Activated naive CD8-positive, alpha-beta T cell treated with anti-CD3 and anti-CD28 coated beads, Interleukin-2, amount 10 ng/mL, durations not matched to agents 7 days and 5 days (primary cell): ENCODE measurements at regions not wholly inside any gene's neighbourhood (a gene's known extent, or its start where the extent isn't known, plus 50 kb on each side); places are given as distances from the start of the nearest gene placed in this dataset.
"Not testable (repeated sequence)": the region's sequence is repeated elsewhere in the genome, so short reads cannot be mapped to it uniquely, and the experiment has no call there.

ENCODE experiments used
- ATAC-seq: fragments of 150-1000 bp; cut with Tn5 transposase; one replicate; pipeline ENCODE4 v1.10.0; 2021; ENCODE audit warnings: low read depth, moderate library complexity
- POLR2A ChIA-PET: fragments of 350-600 bp; sonication (Branson Sonifier 250); formaldehyde crosslinking; loops from one replicate; lab custom pipeline; 2021; ENCODE audit warnings: antibody characterized with exemption; lab: Charles Lee
- DNase-seq: peaks from one replicate; pipeline ENCODE4 v3.0.0; 2021
- H3K27ac Mint-ChIP-seq: one replicate; pipeline ENCODE4 v1.8.0; 2022; ENCODE audit warnings: mild to moderate bottlenecking, mixed read lengths
- H3K27me3 Mint-ChIP-seq: one replicate; pipeline ENCODE4 v1.8.0; 2022; ENCODE audit warnings: mild to moderate bottlenecking, moderate library complexity, mixed read lengths
- H3K36me3 Mint-ChIP-seq: one replicate; pipeline ENCODE4 v1.8.0; 2021; ENCODE audit warnings: mild to moderate bottlenecking, mixed read lengths
- H3K4me1 Mint-ChIP-seq: one replicate; pipeline ENCODE4 v1.8.0; 2021; ENCODE audit warnings: mixed read lengths
- H3K4me3 Mint-ChIP-seq: one replicate; pipeline ENCODE4 v1.8.0; 2022; ENCODE audit warnings: mild to moderate bottlenecking, moderate library complexity, mixed read lengths
- H3K9me3 Mint-ChIP-seq: one replicate; pipeline ENCODE4 v1.8.0; 2021; ENCODE audit warnings: mixed read lengths

DNA sequence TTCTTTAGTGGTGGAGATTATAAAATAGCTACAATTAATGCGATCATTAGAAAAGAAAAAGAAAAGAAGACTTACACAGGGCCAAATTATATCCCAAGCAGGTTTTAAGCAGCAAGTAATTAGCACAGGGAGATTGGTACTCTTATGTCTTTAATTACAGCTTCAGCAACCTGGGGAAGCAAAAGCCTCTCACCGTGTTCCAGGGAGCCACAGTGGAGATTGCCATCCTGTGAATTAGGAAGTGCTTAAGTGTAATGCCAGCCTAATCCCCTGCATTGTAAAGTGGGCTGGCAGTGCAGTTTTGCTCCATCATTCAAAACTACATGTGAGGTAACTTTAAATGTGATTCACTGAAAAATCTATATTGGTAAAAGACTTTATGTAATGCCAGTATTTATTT, 533.5 kb upstream of the COBL start:
- no peaks in the 10 kb centered on the region for H3K4me1 Mint-ChIP-seq
- POLR2A ChIA-PET: no interaction called here
- no peaks in the 10 kb centered on the region for H3K9me3 Mint-ChIP-seq
- no peak overlapping the region for H3K27ac Mint-ChIP-seq
- no peaks in the 10 kb centered on the region for H3K36me3 Mint-ChIP-seq
- H3K27me3 Mint-ChIP-seq: no peaks in the 10 kb centered on the region
- H3K4me3 Mint-ChIP-seq: no peak overlapping the region
- DNase-seq (no peak), ATAC-seq (no peak)

DNA sequence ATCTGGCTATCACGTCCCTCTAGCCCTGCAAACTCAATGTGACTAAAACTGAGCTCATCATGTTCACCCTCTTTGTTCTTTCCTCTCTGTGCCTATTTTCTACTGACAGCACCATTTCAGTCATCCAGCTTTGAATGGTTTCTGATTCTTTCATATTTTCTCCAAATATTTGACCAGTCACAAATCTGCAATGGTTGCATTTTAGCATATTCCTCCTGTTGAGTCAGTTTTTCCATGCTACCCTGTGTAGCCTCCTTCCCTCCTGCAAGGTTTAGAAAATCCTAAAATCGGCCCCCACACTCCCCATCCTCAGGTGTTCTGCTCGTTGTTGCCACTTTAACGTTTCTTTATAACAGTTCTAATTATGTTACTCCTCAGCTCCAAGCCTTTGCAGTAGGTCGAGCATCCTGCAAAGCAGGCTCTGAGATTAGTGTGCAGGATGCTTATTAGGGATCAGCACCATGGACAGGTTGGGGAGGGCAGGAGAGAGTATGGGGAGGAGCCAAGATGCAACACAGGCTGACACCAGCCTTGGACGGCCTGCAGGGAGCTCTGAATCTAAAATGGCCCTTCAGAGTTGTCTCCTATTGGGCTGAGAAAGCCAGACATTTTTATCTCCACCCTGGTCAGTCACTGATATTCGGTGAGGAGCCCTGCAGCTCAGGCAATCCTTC, 531.0 kb upstream of the COBL start:
- no peak overlapping the region for H3K4me3 Mint-ChIP-seq

DNA sequence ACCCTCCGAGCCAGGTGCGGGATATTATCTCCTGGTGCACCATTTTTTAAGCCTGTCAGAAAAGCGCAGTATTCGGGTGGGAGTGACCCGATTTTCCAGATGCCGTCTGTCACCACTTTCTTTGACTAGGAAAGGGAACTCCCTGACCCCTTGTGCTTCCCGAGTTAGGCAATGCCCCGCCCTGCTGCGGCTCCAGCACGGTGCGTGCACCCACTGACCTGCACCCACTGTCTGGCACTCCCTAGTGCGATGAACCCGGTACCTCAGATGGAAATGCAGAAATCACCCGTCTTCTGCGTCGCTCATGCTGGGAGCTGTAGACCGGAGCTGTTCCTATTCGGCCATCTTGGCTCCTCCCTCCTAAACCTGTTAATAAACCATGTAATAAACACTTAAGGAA, 522.5 kb upstream of the COBL start:
- DNase-seq, H3K36me3 Mint-ChIP-seq, H3K9me3 Mint-ChIP-seq, ATAC-seq, H3K4me1 Mint-ChIP-seq, POLR2A ChIA-PET, H3K4me3 Mint-ChIP-seq, H3K27ac Mint-ChIP-seq, H3K27me3 Mint-ChIP-seq: not testable (repeated sequence)

More for the DNA sequence above, 531.0 kb upstream of the COBL start:
- H3K27ac Mint-ChIP-seq: no peak overlapping the region
- peaks cover 3% of the 10 kb centered on the region for H3K9me3 Mint-ChIP-seq
- DNase-seq (no peak), ATAC-seq (no peak)
- no peaks in the 10 kb centered on the region for H3K4me1 Mint-ChIP-seq
- H3K27me3 Mint-ChIP-seq: no peaks in the 10 kb centered on the region
- H3K36me3 Mint-ChIP-seq: no peaks in the 10 kb centered on the region
- POLR2A ChIA-PET: no interaction called here

DNA sequence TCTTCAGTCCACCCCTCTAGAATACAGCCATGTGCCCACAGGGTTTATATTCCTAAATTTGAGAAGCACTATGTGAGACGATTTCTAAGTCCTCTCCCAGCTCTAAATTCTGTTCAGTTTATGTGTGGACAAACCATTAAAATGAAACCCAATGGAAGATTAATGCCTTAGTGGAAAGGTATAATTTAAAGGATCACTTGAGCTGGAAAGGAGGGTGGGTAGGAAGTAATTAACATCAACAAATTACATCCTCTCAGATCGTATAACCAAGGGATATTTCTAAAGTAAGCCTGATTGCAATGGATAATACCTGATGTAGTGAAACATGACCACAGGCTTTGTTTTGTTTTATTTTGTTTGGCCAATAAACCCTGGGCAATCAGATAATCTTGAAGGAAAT, 511.0 kb upstream of the COBL start:
- H3K4me3 Mint-ChIP-seq: no peak overlapping the region
- H3K27me3 Mint-ChIP-seq: no peaks in the 10 kb centered on the region
- DNase-seq (no peak), ATAC-seq (no peak)
- no peaks in the 10 kb centered on the region for H3K36me3 Mint-ChIP-seq
- POLR2A ChIA-PET: no interaction called here
- no peak overlapping the region for H3K27ac Mint-ChIP-seq
- no peaks in the 10 kb centered on the region for H3K4me1 Mint-ChIP-seq
- peaks cover 12% of the 10 kb centered on the region for H3K9me3 Mint-ChIP-seq

DNA sequence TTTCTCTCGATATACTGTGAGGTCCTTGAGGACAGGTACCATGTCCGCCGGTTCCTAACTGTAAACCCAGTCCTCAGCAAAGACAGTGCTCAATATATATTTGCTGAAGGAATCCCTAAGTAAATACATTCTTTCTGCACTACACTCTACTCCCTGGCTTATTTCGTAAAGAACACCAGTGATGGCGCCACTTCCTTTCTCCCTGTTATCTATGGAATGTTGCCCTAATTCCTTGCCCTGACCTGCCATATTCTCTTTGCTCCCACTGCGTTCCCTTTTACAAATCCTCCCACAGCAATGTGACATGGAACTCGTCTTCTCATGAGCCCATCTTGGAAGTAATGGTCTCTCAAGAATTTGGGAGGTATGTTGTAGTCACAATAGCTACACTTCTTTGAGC, 507.4 kb upstream of the COBL start:
- H3K27ac Mint-ChIP-seq: no peak overlapping the region
- no peaks in the 10 kb centered on the region for H3K27me3 Mint-ChIP-seq
- no peak for ATAC-seq
- DNase-seq: no peak
- H3K4me1 Mint-ChIP-seq: no peaks in the 10 kb centered on the region
- H3K9me3 Mint-ChIP-seq: peaks cover 16% of the 10 kb centered on the region
- POLR2A ChIA-PET: no interaction called here
- H3K4me3 Mint-ChIP-seq: no peak overlapping the region
- no peaks in the 10 kb centered on the region for H3K36me3 Mint-ChIP-seq

DNA sequence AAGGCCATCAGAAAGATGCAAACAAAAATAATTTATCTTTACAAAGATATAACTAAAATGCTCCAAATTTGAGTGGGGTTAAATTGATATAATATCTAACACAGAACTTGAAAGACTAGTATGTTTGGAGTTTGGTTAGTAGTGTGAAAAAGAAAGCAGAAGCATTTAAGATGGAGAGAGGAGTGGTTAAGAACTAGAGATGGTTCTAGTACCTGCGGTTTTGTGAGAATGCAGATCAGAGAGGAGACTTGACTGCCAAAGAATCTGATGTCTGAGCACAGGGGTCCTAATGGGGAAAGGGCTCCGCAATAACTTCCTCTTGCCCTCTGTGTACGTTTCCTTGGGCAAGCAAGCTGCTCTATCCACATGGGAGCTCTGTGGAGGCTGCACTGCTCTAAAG, 506.8 kb upstream of the COBL start:
- POLR2A ChIA-PET: no interaction called here
- H3K4me1 Mint-ChIP-seq: no peaks in the 10 kb centered on the region
- ATAC-seq: no peak
- no peak for DNase-seq
- no peaks in the 10 kb centered on the region for H3K27me3 Mint-ChIP-seq
- H3K9me3 Mint-ChIP-seq: peaks cover 14% of the 10 kb centered on the region
- H3K36me3 Mint-ChIP-seq: no peaks in the 10 kb centered on the region
- H3K27ac Mint-ChIP-seq: no peak overlapping the region
- no peak overlapping the region for H3K4me3 Mint-ChIP-seq

DNA sequence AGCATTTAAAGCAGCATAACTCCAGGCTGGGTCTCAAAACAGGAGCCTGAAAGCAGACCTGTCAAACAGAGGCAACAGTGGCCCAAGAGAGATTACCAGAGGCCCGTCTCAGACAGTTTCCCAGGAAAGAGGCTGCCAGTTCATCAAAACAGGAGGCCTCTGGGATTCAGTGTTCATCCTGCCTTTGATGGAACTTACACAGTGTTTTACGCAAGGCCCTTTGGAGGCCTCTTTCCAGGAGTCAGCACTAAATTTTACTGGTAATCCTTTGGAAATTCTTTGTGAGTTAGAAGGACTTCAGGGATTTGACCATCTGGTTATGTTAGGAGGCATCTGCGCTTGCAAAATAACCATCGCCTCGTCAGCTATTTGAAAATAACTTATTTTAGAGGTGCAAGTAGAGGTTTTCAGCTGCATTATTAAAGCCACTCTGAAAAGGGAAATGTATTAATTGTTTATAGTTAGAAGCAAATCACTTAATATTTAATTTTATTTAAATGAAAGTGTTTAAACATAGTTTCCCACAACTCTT, 501.2 kb upstream of the COBL start:
- POLR2A ChIA-PET: no interaction called here
- Mint-ChIP-seq H3K4me1 (no peaks in the 10 kb centered on the region), H3K36me3 (no peaks in the 10 kb centered on the region), H3K27me3 (no peaks in the 10 kb centered on the region), H3K9me3 (peaks cover 6% of the 10 kb centered on the region), H3K27ac (no peak overlapping the region), H3K4me3 (no peak overlapping the region)
- ATAC-seq (no peak), DNase-seq (no peak)

DNA sequence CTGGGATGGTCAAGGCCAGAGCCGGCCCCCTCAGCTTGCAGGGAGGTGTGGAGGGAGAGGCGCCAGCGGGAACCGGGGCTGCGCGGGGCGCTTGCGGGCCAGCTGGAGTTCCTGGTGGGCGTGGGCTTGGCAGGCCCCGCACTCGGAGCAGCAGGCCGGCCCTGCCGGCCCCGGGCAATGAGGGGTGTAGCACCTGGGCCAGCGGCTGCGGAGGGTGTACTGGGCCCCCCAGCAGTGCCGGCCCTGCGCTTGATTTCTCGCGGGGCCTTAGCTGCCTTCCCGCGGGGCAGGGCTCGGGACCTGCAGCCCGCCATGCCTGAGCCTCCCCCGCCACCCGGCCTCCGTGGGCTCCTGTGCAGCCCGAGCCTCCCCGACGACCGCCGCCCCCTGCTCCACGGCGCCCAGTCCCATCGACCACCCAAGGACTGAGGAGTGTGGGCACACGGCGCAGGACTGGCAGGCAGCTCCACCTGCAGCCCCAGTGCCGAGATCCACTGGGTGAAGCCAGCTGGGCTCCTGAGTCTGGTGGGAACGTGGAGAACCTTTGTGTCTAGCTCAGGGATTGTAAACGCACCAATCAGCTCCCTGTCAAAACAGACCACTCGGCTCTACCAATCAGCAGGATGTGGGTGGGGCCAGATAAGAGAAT, 489.3 kb upstream of the COBL start:
- ATAC-seq, H3K9me3 Mint-ChIP-seq, H3K27me3 Mint-ChIP-seq, H3K27ac Mint-ChIP-seq, DNase-seq, H3K4me3 Mint-ChIP-seq, POLR2A ChIA-PET, H3K4me1 Mint-ChIP-seq, H3K36me3 Mint-ChIP-seq: not testable (repeated sequence)

DNA sequence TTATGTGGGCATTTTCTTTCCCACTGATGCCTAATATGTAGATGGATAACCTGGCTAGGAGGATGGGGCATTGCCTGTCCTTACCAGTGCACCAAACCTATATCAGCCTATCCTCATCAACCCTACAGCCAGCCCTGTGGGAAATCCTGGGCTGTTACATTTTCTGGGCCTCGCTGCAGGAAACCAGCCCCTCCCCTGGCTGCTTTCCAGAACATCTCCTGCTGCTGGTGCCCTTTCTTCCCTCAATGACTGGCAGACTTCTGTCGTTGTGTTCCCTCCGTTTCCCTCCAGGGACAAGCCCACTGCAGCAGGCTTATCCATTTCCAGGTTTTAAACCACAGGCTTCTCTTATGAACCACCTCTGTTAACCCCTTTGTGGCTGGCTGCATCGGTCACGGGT, 486.1 kb upstream of the COBL start:
- Mint-ChIP-seq H3K27me3 (no peaks in the 10 kb centered on the region), H3K4me1 (no peaks in the 10 kb centered on the region), H3K4me3 (no peak overlapping the region), H3K36me3 (no peaks in the 10 kb centered on the region), H3K9me3 (peaks cover 2% of the 10 kb centered on the region), H3K27ac (no peak overlapping the region)
- DNase-seq: no peak
- POLR2A ChIA-PET: no interaction called here
- no peak for ATAC-seq

DNA sequence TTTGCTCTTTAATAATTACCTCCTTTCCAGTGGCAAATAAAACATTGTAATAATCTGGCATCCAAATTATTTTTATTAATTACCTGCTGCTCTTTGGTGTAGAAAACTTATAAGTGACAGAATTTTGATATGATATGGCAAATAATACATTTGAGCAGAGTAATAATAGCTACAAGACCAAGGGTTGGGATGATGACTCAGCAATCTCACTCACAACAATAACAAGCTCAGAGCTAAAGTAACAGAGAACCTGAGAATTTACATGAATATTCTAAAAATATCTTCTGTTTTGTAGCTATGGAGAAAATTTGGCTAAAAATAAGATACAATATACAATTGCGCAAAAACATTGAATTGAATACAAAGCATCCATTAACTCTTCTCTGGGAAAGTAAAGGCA, 480.8 kb upstream of the COBL start:
- H3K4me3 Mint-ChIP-seq: no peak overlapping the region
- no peaks in the 10 kb centered on the region for H3K27me3 Mint-ChIP-seq
- H3K36me3 Mint-ChIP-seq: no peaks in the 10 kb centered on the region
- POLR2A ChIA-PET: no interaction called here
- DNase-seq: no peak
- no peaks in the 10 kb centered on the region for H3K4me1 Mint-ChIP-seq
- no peak for ATAC-seq
- peaks cover 2% of the 10 kb centered on the region for H3K9me3 Mint-ChIP-seq
- no peak overlapping the region for H3K27ac Mint-ChIP-seq

DNA sequence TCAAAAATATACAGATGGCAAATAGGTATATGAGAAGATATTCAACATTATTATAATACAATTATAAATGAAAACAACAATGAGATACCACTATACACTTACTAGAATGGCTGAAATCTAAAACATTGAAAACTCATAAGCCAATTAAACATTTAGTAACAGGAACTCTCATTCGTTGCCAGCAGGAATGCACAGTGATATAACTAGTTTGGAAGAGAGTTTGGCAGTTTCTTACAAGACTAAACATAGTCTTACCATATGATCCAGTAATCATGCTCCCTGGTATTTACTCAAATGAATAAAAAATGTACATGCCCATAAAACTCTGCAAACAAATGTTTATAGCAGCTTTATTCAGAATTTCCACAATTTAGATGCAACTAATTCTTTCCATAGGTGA, 476.2 kb upstream of the COBL start:
- no peaks in the 10 kb centered on the region for H3K4me1 Mint-ChIP-seq
- no peaks in the 10 kb centered on the region for H3K36me3 Mint-ChIP-seq
- ATAC-seq: no peak
- POLR2A ChIA-PET: no interaction called here
- no peaks in the 10 kb centered on the region for H3K27me3 Mint-ChIP-seq
- H3K4me3 Mint-ChIP-seq: no peak overlapping the region
- no peak for DNase-seq
- H3K27ac Mint-ChIP-seq: no peak overlapping the region
- H3K9me3 Mint-ChIP-seq: peaks cover 3% of the 10 kb centered on the region

DNA sequence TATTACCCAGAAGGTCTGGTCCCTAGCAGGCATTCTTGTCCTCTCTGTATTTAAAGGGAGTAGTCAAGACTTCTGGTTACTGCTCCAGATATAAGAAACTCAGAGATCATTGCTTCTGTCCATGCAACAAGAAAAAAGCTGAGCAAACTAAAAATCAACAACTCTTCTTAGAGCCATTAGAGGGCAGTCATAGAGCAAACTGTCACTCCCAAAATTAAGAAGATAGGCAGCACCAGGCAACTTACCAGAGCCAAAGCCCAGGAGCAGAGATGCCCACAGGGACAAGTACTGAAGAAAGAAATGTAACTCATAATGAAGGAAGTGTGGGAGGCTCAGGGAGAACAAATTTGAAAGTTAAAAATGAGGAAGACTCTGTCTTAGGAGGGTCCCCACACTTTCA, 472.9 kb upstream of the COBL start:
- Mint-ChIP-seq H3K27me3 (no peaks in the 10 kb centered on the region), H3K36me3 (no peaks in the 10 kb centered on the region), H3K9me3 (peaks cover 2% of the 10 kb centered on the region), H3K4me1 (no peaks in the 10 kb centered on the region), H3K4me3 (no peak overlapping the region), H3K27ac (no peak overlapping the region)
- POLR2A ChIA-PET: no interaction called here
- ATAC-seq: no peak
- DNase-seq: no peak

DNA sequence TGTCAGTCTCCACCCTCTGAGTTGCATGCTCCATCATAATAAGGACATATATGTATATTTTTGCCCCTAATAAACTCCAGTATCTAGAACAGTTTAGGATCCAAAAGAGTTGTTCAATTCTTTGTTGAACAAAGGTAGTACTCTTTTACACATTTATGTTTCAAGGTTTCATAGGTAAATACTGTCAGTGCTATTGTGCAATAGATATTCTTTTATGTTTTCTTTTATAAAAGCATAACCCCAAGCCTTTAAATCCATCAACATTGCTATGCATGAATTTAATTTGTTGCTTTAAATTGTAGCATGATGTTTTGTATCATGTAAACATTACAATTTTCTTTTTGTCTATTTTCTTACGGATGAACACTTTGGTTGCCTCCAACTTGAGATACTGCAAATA, 469.7 kb upstream of the COBL start:
- ATAC-seq: no peak
- H3K36me3 Mint-ChIP-seq: no peaks in the 10 kb centered on the region
- no peaks in the 10 kb centered on the region for H3K4me1 Mint-ChIP-seq
- H3K4me3 Mint-ChIP-seq: no peak overlapping the region
- POLR2A ChIA-PET: no interaction called here
- H3K27ac Mint-ChIP-seq: no peak overlapping the region
- no peak for DNase-seq
- no peaks in the 10 kb centered on the region for H3K27me3 Mint-ChIP-seq
- peaks cover 2% of the 10 kb centered on the region for H3K9me3 Mint-ChIP-seq

DNA sequence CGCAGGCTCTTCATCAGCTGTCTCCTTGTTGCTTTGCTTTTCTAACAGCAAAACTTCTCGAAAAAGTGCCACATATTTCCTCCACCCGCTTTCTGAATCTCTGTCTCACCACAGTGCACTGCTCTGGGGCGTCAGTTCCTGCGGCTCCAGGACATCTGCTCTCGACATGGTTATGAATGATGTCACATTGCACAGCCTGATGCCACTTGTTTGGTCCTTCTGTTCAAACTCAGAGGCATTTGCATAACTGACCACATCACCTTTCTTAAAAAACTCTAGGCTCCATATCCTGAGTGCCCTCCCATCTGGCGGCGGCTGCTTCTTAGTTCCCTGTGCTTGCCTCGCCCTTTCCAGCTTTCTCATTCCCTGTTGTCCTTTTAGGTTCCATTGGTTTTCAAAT, 469.3 kb upstream of the COBL start:
- POLR2A ChIA-PET: no interaction called here
- H3K4me3 Mint-ChIP-seq: no peak overlapping the region
- H3K27me3 Mint-ChIP-seq: no peaks in the 10 kb centered on the region

More for the DNA sequence above, 469.3 kb upstream of the COBL start:
- H3K27ac Mint-ChIP-seq: no peak overlapping the region
- no peaks in the 10 kb centered on the region for H3K4me1 Mint-ChIP-seq
- H3K36me3 Mint-ChIP-seq: no peaks in the 10 kb centered on the region
- H3K9me3 Mint-ChIP-seq: peaks cover 2% of the 10 kb centered on the region
- ATAC-seq (no peak), DNase-seq (no peak)
